HL-60 (cell line): ENCODE measurements at regions not wholly inside any gene's neighbourhood (a gene's known extent, or its start where the extent isn't known, plus 50 kb on each side); places are given as distances from the start of the nearest gene placed in this dataset.

ENCODE experiments used
- DNase-seq, 2 experiments: peaks; one replicate each; pipeline ENCODE4 v3.0.0-alpha.2; 2010 to 2020; ENCODE audit warnings: low read depth in 1 of 2, low spot score in 1 of 2
- H3K27ac ChIP-seq: fragments of 250-450 bp; sonication (Bioruptor Pico); replicated peaks from 2 replicates; pipeline ENCODE4 v1.5.1; 2020; ENCODE audit warnings: mild to moderate bottlenecking, moderate library complexity
- H3K27me3 ChIP-seq: fragments of 250-450 bp; sonication (Bioruptor Pico); 2 replicates; pipeline ENCODE4 v1.5.1; 2021; ENCODE audit warnings: mild to moderate bottlenecking, moderate library complexity; ENCODE audit not compliant: insufficient read depth, poor library complexity, severe bottlenecking
- H3K4me3 ChIP-seq: replicated peaks from 2 replicates; pipeline ENCODE4 v1.5.1; 2011; ENCODE audit warnings: mild to moderate bottlenecking, control low read depth, low read length; ENCODE audit not compliant: insufficient read depth
- GABPA ChIP-seq: IDR thresholded peaks from 2 replicates; pipeline ENCODE4 v1.6.1; 2012; ENCODE audit warnings: low read depth
- POLR2AphosphoS5 ChIP-seq: IDR thresholded peaks from 2 replicates; pipeline ENCODE4 v1.6.1; 2012; ENCODE audit warnings: low read depth
- SPI1 ChIP-seq: IDR thresholded peaks from 2 replicates; pipeline ENCODE4 v1.6.1; 2012; ENCODE audit warnings: low read depth, mild to moderate bottlenecking, borderline replicate concordance
- TF ChIP-seq, protein P1 (sequence below): IDR thresholded peaks from one replicate; pipeline ENCODE4 v1.5.1; 2011; ENCODE audit warnings: low read length, control low read depth, inconsistent platforms; ENCODE audit not compliant: insufficient read depth
- TF ChIP-seq, protein P2 (sequence below): IDR thresholded peaks from 2 replicates; pipeline ENCODE4 v1.6.1; 2012; ENCODE audit warnings: low read depth; ENCODE audit not compliant: insufficient replicate concordance

DNA sequence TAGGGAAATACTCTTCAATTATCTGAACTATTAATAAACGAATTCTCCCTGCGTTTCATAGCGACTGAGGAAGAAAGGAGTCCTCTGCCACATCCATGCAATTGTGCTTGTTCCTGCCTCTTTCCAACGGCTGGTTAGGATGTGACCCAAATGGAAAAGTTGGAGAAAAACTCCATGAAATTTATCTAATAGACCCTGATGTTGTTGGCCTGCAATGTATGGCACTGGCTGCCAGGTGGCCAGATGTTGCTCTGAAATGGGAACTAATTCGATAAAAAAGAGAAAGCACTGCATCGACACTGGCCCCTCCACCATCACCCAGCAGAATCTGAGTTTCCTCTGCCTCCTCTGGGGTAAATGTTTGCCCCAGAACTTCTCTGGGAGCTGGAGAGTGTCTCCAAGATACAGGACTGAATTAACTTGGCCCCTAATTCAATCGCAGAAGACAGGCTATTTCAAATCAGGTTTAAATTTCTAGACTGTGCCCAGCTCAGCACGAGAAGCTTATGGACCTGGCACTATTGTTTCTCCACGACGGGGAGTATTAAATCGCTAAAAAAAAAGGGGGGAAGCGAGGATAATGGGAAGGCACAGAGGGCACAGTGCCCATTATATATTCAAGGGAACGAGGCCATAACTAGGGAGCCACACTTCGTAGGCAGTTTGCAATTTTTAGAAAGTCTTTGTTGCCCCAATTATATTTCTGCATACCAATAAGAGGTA lies 103.9 kb downstream of the ZIC5 start:
- TF ChIP-seq, protein P1, sequence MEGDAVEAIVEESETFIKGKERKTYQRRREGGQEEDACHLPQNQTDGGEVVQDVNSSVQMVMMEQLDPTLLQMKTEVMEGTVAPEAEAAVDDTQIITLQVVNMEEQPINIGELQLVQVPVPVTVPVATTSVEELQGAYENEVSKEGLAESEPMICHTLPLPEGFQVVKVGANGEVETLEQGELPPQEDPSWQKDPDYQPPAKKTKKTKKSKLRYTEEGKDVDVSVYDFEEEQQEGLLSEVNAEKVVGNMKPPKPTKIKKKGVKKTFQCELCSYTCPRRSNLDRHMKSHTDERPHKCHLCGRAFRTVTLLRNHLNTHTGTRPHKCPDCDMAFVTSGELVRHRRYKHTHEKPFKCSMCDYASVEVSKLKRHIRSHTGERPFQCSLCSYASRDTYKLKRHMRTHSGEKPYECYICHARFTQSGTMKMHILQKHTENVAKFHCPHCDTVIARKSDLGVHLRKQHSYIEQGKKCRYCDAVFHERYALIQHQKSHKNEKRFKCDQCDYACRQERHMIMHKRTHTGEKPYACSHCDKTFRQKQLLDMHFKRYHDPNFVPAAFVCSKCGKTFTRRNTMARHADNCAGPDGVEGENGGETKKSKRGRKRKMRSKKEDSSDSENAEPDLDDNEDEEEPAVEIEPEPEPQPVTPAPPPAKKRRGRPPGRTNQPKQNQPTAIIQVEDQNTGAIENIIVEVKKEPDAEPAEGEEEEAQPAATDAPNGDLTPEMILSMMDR: no peak
- no peak for TF ChIP-seq POLR2AphosphoS5
- no peak for TF ChIP-seq GABPA
- TF ChIP-seq, protein P2, sequence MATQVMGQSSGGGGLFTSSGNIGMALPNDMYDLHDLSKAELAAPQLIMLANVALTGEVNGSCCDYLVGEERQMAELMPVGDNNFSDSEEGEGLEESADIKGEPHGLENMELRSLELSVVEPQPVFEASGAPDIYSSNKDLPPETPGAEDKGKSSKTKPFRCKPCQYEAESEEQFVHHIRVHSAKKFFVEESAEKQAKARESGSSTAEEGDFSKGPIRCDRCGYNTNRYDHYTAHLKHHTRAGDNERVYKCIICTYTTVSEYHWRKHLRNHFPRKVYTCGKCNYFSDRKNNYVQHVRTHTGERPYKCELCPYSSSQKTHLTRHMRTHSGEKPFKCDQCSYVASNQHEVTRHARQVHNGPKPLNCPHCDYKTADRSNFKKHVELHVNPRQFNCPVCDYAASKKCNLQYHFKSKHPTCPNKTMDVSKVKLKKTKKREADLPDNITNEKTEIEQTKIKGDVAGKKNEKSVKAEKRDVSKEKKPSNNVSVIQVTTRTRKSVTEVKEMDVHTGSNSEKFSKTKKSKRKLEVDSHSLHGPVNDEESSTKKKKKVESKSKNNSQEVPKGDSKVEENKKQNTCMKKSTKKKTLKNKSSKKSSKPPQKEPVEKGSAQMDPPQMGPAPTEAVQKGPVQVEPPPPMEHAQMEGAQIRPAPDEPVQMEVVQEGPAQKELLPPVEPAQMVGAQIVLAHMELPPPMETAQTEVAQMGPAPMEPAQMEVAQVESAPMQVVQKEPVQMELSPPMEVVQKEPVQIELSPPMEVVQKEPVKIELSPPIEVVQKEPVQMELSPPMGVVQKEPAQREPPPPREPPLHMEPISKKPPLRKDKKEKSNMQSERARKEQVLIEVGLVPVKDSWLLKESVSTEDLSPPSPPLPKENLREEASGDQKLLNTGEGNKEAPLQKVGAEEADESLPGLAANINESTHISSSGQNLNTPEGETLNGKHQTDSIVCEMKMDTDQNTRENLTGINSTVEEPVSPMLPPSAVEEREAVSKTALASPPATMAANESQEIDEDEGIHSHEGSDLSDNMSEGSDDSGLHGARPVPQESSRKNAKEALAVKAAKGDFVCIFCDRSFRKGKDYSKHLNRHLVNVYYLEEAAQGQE: no peak
- TF ChIP-seq SPI1: no peak
- no peak overlapping the region for H3K4me3 ChIP-seq
- no peaks in the 10 kb centered on the region for H3K27me3 ChIP-seq
- no peak overlapping the region for H3K27ac ChIP-seq
- DNase-seq: no peak

DNA sequence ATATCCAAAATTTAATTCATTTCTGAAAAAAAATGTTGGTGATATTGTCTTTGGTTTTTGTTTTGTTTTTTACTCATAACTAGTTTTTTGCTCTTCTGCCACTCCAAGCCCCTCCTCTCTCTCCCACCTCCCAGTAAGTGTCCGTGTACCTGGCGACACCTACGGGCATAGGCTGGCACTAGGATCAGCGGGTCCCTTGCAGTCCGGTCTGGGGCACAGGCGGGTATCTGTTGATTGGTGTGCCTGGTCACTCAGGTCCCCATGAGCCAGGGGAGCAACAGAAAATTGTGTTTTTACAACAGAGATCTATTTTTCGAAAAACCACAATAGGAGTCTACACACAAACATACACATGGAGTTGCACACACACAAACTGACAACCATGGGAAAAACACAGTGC lies 104.8 kb downstream of the ZIC5 start:
- no peak for DNase-seq
- H3K27ac ChIP-seq: no peak overlapping the region
- no peaks in the 10 kb centered on the region for H3K27me3 ChIP-seq
- TF ChIP-seq, protein P2: no peak
- TF ChIP-seq GABPA: no peak
- TF ChIP-seq, protein P1: no peak
- no peak for TF ChIP-seq POLR2AphosphoS5
- TF ChIP-seq SPI1: no peak
- no peak overlapping the region for H3K4me3 ChIP-seq

DNA sequence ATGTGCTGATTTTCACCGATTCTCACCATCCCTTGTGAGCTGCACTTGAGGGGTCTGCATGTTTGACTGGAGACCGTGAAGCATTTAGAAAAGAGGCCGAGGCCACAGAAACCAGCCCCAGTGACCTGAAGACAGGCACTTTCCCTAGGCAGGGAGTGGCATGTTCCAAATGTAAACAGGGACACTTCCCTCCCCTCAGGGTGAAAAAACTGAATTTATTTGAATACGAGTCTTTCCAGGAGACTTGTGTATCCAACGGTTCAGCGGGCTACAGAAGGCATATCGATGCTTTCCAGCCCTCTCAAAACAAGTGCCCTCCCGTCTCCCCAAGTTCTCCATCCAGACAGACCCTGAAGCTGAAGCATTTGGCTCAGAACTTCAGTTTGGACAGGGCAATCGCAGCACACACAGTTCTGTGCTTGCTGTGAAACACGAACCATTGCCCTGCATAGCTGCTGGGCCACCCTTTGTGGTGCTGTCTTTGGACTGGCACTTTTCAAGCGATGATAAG lies 106.1 kb downstream of the ZIC5 start:
- Histone ChIP-seq H3K27me3 (no peaks in the 10 kb centered on the region), H3K4me3 (no peak overlapping the region), H3K27ac (no peak overlapping the region)
- DNase-seq: no peak
- no peak for TF ChIP-seq GABPA
- TF ChIP-seq, protein P1: no peak
- TF ChIP-seq, protein P2: no peak
- TF ChIP-seq SPI1: no peak
- TF ChIP-seq POLR2AphosphoS5: no peak
